ENCODE measurements at regions not wholly inside any gene's neighbourhood (a gene's known extent, or its start where the extent isn't known, plus 50 kb on each side); places are given as distances from the start of the nearest gene placed in this dataset.

DNA sequence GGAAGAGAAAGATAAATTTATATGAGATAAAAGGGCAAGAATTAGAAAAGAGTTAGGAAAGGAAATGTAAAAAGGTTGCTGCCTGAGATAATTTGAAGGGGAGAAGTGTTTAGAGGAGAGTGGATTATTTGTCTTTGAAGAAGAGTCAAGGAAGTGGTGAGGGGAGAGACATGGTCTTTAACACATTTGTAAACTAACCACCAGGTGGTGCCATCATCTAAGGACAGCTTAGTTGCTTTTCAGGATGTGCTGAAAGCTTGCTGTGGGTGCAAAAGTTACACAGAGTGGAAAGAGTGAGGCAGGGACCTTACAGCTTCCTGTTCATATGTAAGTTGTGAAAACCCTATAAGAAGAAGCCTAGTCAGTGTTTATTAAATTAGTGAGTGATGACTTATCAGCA lies 114.1 kb upstream of the DNAJC19 start:
- no peak for TF ChIP-seq POLR2A (IDR thresholded peaks at IDR 0.05)
- TF ChIP-seq, protein P1, sequence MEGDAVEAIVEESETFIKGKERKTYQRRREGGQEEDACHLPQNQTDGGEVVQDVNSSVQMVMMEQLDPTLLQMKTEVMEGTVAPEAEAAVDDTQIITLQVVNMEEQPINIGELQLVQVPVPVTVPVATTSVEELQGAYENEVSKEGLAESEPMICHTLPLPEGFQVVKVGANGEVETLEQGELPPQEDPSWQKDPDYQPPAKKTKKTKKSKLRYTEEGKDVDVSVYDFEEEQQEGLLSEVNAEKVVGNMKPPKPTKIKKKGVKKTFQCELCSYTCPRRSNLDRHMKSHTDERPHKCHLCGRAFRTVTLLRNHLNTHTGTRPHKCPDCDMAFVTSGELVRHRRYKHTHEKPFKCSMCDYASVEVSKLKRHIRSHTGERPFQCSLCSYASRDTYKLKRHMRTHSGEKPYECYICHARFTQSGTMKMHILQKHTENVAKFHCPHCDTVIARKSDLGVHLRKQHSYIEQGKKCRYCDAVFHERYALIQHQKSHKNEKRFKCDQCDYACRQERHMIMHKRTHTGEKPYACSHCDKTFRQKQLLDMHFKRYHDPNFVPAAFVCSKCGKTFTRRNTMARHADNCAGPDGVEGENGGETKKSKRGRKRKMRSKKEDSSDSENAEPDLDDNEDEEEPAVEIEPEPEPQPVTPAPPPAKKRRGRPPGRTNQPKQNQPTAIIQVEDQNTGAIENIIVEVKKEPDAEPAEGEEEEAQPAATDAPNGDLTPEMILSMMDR (IDR thresholded peaks at IDR 0.05) = no peak

Data from testis (tissue), 2 donors.